ENCODE measurements at regions not wholly inside any gene's neighbourhood (a gene's known extent, or its start where the extent isn't known, plus 50 kb on each side); places are given as distances from the start of the nearest gene placed in this dataset.

- TF ChIP-seq RXRA (CRISPR knock-in tag; IDR thresholded peaks at IDR 0.05) = no peak
- TF ChIP-seq TERF1 (CRISPR knock-in tag; IDR thresholded peaks at IDR 0.05) = no peak
- no peak for TF ChIP-seq JUND (CRISPR knock-in tag; IDR thresholded peaks at IDR 0.05)
- no peak for TF ChIP-seq ATF3 (CRISPR knock-in tag; IDR thresholded peaks at IDR 0.05)
- no peak for TF ChIP-seq CEBPB (IDR thresholded peaks at IDR 0.05; ENCODE audit: borderline replicate concordance, low read depth, low read length)
- TF ChIP-seq POLR2A (IDR thresholded peaks at IDR 0.05; ENCODE audit: insufficient read depth in 1 of 2, low read depth in 2 of 2, low read length in 2 of 2) = no peak
- TF ChIP-seq MYNN (CRISPR knock-in tag; IDR thresholded peaks at IDR 0.05; ENCODE audit: low read depth) = no peak
- no peak for TF ChIP-seq FOXA1 (IDR thresholded peaks at IDR 0.05)
- no peak for TF ChIP-seq FOXA1 (CRISPR knock-in tag; IDR thresholded peaks at IDR 0.05)
- no peak for TF ChIP-seq EHMT2 (IDR thresholded peaks at IDR 0.05; ENCODE audit: borderline replicate concordance, low read depth, low read length)
- TF ChIP-seq ZNF337 (CRISPR knock-in tag; IDR thresholded peaks at IDR 0.05; ENCODE audit: borderline replicate concordance, low read depth) = no peak
- no peak for TF ChIP-seq POLR2AphosphoS2 (IDR thresholded peaks at IDR 0.05; ENCODE audit: low read depth, low read length)
These were observed 514.4 kb upstream of the ZNF385D start for GRCh38 chr3:22265403-22265802.

All from HepG2 (cell line).